MM.1S (cell line): ENCODE measurements at regions not wholly inside any gene's neighbourhood (a gene's known extent, or its start where the extent isn't known, plus 50 kb on each side); places are given as distances from the start of the nearest gene placed in this dataset.

Experiments
- EZH2 ChIP-seq: fragments of 300-600 bp; sonication (generic); optimal IDR thresholded peaks from 2 replicates; pipeline ENCODE3; 2017; ENCODE audit warnings: low read depth, mild to moderate bottlenecking, antibody characterized with exemption, low read length, mixed read lengths
- TF ChIP-seq, protein P1 (sequence below): fragments of 300-600 bp; sonication (generic); IDR thresholded peaks from 2 replicates; pipeline ENCODE4 v1.5.1; 2016; ENCODE audit warnings: antibody characterized with exemption, low read length, mixed read lengths

DNA sequence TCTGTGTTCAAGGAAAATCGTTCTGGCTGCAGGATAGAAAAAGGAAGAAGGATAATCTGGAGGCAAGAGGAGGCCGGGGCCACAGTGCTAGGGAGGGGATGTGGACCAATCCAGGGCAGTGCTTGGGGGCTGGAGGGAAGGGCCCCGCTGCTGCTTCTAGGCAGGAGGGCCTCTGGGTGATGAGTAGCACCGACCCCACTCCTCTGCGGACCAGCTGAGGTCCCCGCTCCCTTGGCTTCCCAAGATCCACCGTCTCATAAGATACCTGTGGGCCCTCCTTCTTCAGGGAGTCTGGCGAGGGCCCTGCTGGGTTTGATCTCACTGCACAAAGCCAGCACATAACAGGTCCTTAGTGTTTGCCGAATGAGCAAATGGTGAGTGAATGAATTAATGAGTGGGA lies 93.5 kb upstream of the MVB12B start:
- TF ChIP-seq, protein P1, sequence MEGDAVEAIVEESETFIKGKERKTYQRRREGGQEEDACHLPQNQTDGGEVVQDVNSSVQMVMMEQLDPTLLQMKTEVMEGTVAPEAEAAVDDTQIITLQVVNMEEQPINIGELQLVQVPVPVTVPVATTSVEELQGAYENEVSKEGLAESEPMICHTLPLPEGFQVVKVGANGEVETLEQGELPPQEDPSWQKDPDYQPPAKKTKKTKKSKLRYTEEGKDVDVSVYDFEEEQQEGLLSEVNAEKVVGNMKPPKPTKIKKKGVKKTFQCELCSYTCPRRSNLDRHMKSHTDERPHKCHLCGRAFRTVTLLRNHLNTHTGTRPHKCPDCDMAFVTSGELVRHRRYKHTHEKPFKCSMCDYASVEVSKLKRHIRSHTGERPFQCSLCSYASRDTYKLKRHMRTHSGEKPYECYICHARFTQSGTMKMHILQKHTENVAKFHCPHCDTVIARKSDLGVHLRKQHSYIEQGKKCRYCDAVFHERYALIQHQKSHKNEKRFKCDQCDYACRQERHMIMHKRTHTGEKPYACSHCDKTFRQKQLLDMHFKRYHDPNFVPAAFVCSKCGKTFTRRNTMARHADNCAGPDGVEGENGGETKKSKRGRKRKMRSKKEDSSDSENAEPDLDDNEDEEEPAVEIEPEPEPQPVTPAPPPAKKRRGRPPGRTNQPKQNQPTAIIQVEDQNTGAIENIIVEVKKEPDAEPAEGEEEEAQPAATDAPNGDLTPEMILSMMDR: no peak
- no peak for TF ChIP-seq EZH2
